ENCODE measurements at regions not wholly inside any gene's neighbourhood (a gene's known extent, or its start where the extent isn't known, plus 50 kb on each side); places are given as distances from the start of the nearest gene placed in this dataset.

GRCh38 chr11:116189408-116190170, 583.2 kb downstream of the BUD13 start:
- in situ Hi-C loops (cut with MboI; ENCODE audit: low sequenced_read_pairs in 4 of 4) (no loop called here), intact Hi-C loops (cut with DNase I; ENCODE audit: low total_unique reads) (no loop called here)
- H3K4me3 ChIP-seq = no peak overlapping the region
- no peak overlapping the region for H3K27ac ChIP-seq
- H3K9me3 ChIP-seq = no peaks in the 10 kb centered on the region
- no peak for ATAC-seq
- TF ChIP-seq, protein P1, sequence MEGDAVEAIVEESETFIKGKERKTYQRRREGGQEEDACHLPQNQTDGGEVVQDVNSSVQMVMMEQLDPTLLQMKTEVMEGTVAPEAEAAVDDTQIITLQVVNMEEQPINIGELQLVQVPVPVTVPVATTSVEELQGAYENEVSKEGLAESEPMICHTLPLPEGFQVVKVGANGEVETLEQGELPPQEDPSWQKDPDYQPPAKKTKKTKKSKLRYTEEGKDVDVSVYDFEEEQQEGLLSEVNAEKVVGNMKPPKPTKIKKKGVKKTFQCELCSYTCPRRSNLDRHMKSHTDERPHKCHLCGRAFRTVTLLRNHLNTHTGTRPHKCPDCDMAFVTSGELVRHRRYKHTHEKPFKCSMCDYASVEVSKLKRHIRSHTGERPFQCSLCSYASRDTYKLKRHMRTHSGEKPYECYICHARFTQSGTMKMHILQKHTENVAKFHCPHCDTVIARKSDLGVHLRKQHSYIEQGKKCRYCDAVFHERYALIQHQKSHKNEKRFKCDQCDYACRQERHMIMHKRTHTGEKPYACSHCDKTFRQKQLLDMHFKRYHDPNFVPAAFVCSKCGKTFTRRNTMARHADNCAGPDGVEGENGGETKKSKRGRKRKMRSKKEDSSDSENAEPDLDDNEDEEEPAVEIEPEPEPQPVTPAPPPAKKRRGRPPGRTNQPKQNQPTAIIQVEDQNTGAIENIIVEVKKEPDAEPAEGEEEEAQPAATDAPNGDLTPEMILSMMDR (IDR thresholded peaks at IDR 0.05 in 4 of 5, conservative IDR thresholded peaks at IDR 0.05 in 1 of 5) = no peak
- TF ChIP-seq POLR2A (IDR thresholded peaks at IDR 0.05) = no peak
- H3K27me3 ChIP-seq = peaks cover 21 to 29% (median 23%) of the 10 kb centered on the region in 3 donors
- peaks cover 3 to 4% of the 10 kb centered on the region in 2 donors for H3K4me1 ChIP-seq
- no peak for DNase-seq
- no peaks in the 10 kb centered on the region for H3K36me3 ChIP-seq

DNA sequence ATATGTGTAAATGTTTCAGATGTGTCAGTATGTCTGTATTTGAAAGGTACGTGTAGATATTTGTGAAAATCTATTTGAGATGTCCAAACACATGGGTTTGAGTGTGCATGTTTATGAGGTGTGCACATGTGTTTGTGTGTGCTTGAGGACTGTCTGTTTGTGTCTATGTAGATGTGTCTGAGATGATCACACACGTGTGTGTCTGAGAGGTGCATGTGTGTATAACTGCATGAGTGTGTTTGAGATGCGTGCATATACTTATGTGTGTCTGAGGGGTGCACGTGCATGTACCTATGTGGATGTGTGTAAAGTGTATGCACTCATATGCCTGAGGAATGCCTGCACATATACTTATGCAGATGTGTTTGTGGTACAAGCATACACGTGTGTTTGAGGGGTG, 584.4 kb downstream of the BUD13 start:
- Histone ChIP-seq H3K9me3 (no peaks in the 10 kb centered on the region), H3K4me1 (peaks cover 3 to 4% of the 10 kb centered on the region in 2 donors), H3K4me3 (no peak overlapping the region), H3K27me3 (peaks cover 13 to 25% (median 17%) of the 10 kb centered on the region in 3 donors), H3K27ac (no peak overlapping the region), H3K36me3 (no peaks in the 10 kb centered on the region)
- in situ Hi-C loops (cut with MboI; ENCODE audit: low sequenced_read_pairs in 4 of 4) (no loop called here), intact Hi-C loops (cut with DNase I; ENCODE audit: low total_unique reads) (no loop called here)
- DNase-seq (no peak), ATAC-seq (no peak)
- TF ChIP-seq, protein P1 (IDR thresholded peaks at IDR 0.05 in 4 of 5, conservative IDR thresholded peaks at IDR 0.05 in 1 of 5) = no peak
- no peak for TF ChIP-seq POLR2A (IDR thresholded peaks at IDR 0.05)

DNA sequence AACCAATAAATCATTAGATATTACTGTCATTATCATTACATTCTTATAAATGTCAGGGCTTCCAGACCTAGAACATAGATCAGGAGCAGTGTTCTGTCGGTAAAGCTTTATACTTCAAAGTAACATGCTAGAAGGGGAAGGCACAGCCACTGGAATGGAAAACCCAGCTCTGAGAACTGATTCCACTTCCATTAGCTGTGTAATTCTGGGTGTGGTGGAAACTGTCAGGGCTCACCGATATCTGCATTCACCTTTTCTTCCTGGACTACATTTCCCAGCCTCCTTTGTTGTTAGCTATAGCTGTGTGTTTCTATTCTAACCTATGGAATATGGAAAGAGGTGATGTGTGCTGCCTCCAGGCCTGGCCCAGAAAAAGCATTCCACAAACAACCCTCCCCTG, 585.8 kb downstream of the BUD13 start:
- in situ Hi-C loops (cut with MboI; ENCODE audit: low sequenced_read_pairs in 4 of 4) = no loop called here
- TF ChIP-seq, protein P1 (IDR thresholded peaks at IDR 0.05 in 4 of 5, conservative IDR thresholded peaks at IDR 0.05 in 1 of 5) = no peak
- TF ChIP-seq POLR2A (IDR thresholded peaks at IDR 0.05) = no peak
- no peak for ATAC-seq
- no peak for DNase-seq
- intact Hi-C loops (cut with DNase I; ENCODE audit: low total_unique reads) = no loop called here
- no peaks in the 10 kb centered on the region for H3K9me3 ChIP-seq
- no peak overlapping the region for H3K4me3 ChIP-seq
- peaks cover 4 to 12% (median 6%) of the 10 kb centered on the region in 3 donors for H3K27me3 ChIP-seq
- H3K27ac ChIP-seq = no peak overlapping the region
- no peaks in the 10 kb centered on the region for H3K4me1 ChIP-seq
- no peaks in the 10 kb centered on the region for H3K36me3 ChIP-seq

GRCh38 chr11:116185551-116185950, 587.2 kb downstream of the BUD13 start:
- DNase-seq (no peak), ATAC-seq (no peak)
- Histone ChIP-seq H3K36me3 (no peaks in the 10 kb centered on the region), H3K9me3 (no peaks in the 10 kb centered on the region), H3K27me3 (no peaks in the 10 kb centered on the region), H3K4me1 (no peaks in the 10 kb centered on the region), H3K4me3 (no peak overlapping the region), H3K27ac (no peak overlapping the region)
- in situ Hi-C loops (cut with MboI; ENCODE audit: low sequenced_read_pairs in 4 of 4) = no loop called here
- TF ChIP-seq POLR2A (IDR thresholded peaks at IDR 0.05) = no peak
- TF ChIP-seq, protein P1 (IDR thresholded peaks at IDR 0.05 in 4 of 5, conservative IDR thresholded peaks at IDR 0.05 in 1 of 5) = no peak
- intact Hi-C loops (cut with DNase I; ENCODE audit: low total_unique reads) = no loop called here

Measured in gastrocnemius medialis (tissue), 4 donors.